Hematopoietic multipotent progenitor cell treated with erythropoietin and hydrocortisone succinate and interleukin-3 and kit ligand, for 8 days (in vitro differentiated cells): ENCODE measurements at regions not wholly inside any gene's neighbourhood (a gene's known extent, or its start where the extent isn't known, plus 50 kb on each side); places are given as distances from the start of the nearest gene placed in this dataset.

ENCODE experiments used
- DNase-seq: peaks from one replicate; pipeline ENCODE4 v3.0.0-alpha.2; 2015

DNA sequence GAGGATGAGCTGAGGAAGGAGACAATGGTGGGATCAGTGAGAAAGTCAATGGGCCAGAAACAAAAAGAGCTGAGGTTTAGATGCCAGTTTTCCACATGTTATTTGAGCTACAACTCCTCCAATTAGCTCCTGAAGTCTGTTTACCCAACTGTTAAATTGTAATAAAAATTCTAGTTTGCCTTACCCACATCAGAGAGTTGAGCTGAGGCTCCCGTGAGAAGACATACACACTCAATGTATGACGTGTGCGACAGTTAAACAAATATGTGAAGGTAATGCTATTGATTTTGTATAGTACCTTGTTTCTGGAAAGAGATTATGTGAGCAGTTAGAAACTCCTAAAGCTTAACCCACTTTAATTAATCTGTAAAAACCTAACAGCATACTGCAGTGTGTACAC is 318.1 kb upstream of the GRM7 start:
- DNase-seq: no peak

- no peak for DNase-seq
Measured at GRCh38 chr3:6549296-6549695, 311.6 kb upstream of the GRM7 start.

GRCh38 chr3:6551165-6551564 is 309.8 kb upstream of the GRM7 start:
- no peak for DNase-seq

DNA sequence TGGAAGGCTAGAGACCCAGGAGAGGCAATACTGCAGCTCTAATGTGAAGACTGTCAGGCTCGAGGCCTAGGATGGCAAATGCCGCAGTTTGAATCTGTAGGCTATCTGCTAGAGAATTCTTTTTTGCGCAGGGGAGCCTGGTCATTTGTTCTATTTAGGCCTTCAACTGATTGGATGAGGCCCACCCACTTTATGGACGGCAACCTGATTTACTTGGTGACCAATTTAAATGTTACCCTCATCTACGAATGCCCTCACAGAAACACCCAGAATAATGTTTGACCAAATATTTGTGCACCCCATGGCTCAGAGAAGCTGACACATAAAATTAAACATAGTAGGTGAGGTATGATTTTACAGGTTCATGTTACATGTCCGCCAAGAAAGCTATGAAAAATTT is 300.7 kb upstream of the GRM7 start:
- no peak for DNase-seq

DNA sequence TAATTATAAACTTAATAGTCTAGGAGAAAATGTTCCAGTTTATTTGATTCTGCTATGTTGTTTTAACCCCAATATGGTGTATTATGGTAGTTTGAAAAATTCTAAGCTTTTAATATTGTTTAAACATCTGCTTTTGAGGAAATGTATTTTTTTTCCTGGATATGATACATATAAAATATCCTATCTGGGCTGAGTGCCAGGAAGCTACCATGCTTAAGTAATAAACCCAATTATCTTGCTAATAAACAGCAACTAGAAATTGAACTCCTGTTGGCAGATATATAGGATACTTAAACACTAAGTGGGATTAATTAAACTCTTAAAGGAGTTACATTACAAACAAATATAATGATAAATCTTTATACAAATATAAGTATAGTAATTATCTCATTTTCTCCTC is 293.7 kb upstream of the GRM7 start:
- no peak for DNase-seq

GRCh38 chr3:6568999-6569493 is 291.9 kb upstream of the GRM7 start:
- no peak for DNase-seq

DNA sequence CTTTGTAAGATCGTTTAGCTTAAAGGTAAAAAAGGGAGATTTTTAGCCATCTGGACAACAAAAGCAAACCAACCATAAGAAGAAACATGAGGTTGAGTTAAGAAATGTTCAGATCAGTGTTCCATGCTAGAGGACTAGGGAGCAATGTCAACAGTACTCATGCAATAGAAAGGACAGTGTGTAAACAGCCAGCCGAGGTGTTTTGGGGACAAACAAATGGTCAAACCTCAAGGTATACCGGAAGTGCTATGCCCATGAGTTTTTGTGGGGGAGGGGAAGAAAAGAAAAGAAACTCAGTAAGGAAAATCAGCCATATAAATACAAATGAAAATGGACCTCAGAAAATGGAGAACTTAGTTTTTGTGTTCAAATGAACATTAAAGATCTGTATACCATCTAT is 289.5 kb upstream of the GRM7 start:
- no peak for DNase-seq

GRCh38 chr3:6577584-6577983 is 283.3 kb upstream of the GRM7 start:
- DNase-seq: no peak

DNA sequence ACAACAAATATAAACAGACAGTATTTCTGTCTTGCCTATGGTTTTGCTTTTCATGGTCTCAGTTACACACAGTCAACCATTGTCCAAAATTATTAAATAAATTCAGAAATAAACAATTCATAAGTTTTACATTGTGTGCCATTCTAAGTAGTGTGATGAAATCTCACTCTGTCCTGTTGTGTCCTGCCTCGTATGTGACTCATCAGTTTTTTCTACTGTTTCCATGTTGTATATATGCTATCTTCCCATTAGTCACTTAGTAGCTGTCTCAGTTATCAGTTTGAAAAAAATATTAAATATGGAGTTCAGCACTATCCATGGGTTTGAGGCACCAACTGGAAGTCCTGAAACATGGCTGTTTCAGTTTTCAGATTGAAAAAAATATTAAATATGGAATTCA is 282.4 kb upstream of the GRM7 start:
- DNase-seq: no peak

DNA sequence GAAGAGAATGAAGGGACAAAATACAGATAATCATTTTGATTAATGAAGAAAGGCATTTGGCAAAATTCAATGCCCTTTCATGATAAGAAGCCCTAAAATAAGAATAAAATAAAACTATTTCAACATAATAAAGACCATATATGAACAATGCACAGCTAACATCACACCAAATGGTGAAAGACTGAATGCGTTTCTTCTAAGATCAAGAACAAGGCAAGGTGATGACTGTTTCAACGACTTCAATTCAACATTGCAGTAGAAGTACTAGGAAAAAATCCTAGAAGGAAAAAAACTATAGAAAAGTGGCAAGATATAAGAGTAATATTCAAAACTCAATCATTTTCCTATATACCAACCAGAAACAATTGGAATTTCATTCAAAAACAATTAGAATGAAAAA is 280.1 kb upstream of the GRM7 start:
- DNase-seq: no peak

DNA sequence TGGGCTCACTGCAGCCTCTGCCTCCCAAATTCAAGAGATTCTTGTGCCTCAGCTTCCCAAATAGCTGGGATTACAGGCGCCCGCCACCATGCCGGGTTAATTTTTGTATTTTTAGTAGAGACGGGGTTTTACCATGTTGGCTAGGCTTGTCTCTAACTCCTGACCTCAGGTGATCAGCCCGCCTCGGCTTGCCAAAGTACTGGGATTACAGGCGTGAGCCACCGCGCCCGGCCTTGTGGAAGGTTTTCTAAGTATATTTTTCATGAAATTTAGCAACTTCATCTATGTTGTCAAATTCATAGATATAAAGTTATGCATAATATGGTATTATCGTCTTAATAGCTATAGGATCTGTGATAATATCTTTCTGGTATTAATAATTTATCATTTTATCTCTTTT is 275.6 kb upstream of the GRM7 start:
- no peak for DNase-seq

DNA sequence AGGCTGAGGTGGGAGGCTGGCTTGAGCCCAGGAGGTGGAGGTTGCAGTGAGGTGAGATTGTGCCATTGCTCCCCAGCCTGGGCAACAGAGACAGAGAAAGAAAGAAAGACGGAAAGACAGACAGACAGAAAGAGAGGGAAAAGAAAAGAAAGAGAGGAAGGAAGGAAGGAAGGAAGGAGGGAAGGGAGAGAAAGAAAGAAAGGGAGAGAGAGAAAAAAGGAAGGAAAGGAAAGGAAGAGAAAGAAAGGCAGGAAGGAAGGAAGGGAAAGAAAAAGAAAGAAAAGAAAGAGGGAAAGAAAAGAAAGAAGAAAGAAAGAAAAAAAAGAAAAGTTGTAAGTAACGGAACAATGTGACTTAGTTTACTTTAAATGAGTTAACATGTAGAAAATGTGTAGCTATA is 260.7 kb upstream of the GRM7 start:
- DNase-seq: no peak

DNA sequence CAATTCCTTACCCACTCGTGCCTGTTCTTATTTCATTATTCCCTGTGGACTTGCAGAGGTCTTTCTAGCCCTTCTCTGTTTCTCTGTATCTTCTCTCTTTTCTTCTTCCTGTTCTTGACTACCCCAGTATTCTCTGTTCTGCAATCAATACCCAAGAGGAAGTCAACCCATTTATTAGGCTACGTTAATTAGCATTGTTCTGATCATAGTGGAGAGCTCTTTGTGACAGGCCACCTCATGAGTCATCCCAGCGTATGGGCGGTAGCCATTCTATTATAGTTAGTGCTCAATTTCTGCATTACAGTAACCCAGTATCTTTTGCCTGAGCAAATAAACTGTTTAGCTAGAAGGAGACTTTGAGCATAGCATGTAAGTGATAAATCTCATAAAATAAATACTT is 259.5 kb upstream of the GRM7 start:
- DNase-seq: no peak

GRCh38 chr3:6602329-6602728 is 258.6 kb upstream of the GRM7 start:
- DNase-seq: no peak

DNA sequence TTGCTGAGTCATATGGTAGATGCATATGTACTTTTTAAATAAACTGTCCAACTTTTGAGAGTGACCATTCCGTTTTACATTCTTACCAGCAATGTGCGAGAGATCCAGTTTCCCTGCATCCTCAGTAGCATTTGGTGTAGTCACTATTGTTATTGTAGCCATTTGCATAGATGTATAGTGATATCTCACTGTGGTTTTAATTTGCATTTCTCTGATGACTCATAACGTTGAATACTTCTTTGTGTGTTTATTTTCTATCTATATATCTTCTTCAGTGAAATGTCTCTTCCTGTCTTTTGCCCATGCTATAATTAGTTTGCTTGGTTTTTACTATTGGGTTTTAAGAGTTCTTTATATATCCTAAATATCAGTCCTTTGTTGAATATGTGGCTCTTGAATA is 255.7 kb upstream of the GRM7 start:
- no peak for DNase-seq

DNA sequence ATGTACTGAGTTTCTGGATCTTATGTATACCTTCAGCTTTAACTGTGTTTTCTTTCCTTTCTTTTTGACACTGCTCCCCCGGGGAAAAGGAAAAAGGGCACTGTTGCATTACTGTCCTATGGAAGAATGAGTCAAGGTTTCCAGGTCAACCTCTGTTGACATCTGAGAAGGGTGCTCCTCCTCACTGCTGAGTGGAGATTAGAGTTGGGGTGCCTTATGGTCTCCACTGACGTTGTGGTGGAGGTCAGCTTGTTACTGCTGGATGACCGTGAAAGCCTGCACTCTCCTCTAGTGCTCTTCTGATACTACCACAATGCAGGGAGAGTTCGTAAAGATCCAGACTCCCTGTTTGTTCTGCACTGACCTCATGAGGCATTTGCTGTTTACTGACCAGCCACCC is 252.1 kb upstream of the GRM7 start:
- no peak for DNase-seq

GRCh38 chr3:6612034-6612616 is 248.8 kb upstream of the GRM7 start:
- DNase-seq: no peak

DNA sequence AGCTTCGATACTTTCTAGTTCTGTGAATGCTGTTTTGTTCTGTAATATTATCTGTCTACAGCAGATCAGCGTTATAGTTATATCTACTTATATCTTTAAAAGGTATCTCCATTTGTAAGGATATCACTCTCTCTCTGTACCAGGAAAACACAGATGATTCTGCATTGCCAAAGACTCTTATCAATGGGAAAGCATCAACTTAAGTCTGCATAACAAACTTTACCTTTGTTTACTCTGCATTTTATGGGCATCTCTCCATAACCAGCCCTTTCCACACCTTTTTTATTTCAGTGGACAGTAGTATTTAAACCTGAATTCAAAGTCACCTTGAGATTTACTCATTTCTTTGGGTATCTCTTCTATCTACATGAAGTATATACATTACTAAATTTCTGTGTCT is 238.7 kb upstream of the GRM7 start:
- no peak for DNase-seq

- no peak for DNase-seq
Measured at GRCh38 chr3:6622712-6623111, 238.2 kb upstream of the GRM7 start.

- no peak for DNase-seq
Measured at GRCh38 chr3:6631376-6631775, 229.5 kb upstream of the GRM7 start.

DNA sequence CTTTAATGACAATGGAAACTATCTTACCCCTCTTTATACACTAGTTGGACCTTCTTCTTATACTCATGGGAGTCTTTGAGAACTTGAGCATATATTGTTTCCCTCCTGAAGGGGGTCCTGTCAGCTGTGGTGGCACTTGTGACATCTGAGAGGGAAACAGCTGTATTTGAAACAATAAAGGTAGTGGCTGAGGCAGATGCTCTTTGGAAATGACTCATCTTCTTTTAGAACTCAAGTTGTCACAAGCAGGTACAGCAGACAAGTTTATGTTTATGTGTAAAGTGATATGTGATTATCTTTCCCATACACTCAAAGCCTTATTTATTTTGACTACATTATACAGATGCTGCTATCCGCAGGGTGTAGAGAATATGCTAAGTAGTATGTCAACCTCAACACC is 220.0 kb upstream of the GRM7 start:
- no peak for DNase-seq

DNA sequence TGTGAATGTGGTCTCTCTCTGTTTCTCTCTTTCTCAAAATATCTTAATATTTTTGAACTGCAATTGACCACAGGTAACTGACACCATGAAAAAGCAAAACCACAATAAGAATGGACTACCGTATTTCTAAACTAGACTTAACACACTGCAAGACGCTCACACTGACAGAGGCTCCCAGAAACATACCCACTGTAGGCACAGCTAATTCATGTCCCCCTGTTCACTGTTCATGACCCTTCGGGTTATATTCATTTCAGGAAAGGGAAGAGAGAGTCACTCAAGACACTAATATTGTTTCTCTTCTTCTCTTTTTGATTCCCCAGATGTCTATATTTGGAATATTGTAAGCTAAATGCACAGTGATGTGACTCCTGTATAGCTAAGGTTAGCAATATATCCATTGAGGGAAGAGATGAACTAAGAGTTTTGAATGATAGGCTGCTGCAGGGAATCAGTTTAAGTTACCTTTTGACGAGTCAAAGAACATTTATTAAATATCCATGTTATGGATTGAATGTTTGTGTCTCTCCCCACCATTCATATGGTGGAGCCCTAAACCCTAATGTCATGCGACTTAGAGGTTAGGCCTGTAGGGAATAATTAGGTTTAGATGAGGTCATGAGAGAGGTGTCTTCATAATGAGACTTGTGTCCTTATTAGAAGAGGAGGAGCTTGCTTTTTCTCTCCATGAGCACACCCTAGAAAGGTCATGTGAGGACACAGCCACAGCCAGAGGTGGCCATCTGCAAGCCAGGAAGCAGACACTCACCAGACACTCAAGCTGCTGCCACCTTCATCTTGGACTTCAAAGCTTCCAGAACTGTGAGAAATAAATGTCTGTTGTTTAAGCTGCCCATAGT is 216.6 kb upstream of the GRM7 start:
- no peak for DNase-seq

GRCh38 chr3:6654670-6655069 is 206.2 kb upstream of the GRM7 start:
- no peak for DNase-seq

GRCh38 chr3:6655275-6655674 is 205.6 kb upstream of the GRM7 start:
- DNase-seq: no peak

GRCh38 chr3:6657591-6657990 is 203.3 kb upstream of the GRM7 start:
- no peak for DNase-seq
